Epithelial cell of esophagus (primary cell): ENCODE measurements at regions not wholly inside any gene's neighbourhood (a gene's known extent, or its start where the extent isn't known, plus 50 kb on each side); places are given as distances from the start of the nearest gene placed in this dataset.

Source experiments
- DNase-seq: peaks from one replicate; pipeline ENCODE4 v3.0.0; 2010; ENCODE audit warnings: low read depth
- H3K4me3 ChIP-seq: 2 replicates; pipeline ENCODE4 v1.5.1; 2011; ENCODE audit warnings: mild to moderate bottlenecking, low read length, control low read depth
- CTCF ChIP-seq: IDR thresholded peaks from 2 replicates; pipeline ENCODE4 v1.5.1; 2011; ENCODE audit warnings: low read depth, mild to moderate bottlenecking, low read length, control low read depth, inconsistent platforms; ENCODE audit not compliant: insufficient read depth; ENCODE audit errors: missing control alignments

DNA sequence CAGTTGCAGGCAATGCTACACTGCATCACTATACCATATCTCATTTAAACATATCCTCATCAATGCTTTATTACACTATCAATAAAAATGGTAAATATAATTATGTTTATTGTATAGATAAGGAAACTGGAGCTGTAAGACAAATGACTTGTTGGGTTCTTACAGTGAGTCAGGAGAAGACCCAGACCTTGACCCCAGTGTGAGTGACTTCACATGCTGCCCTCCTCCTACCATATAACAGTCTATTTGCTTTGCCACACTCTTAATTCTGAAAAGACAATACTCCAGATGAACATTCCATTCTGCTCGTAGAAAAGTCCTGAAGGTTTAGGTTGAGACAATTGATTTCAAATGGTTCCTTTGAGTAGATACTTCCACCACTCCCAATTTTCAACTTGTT, 550.5 kb downstream of the PLPP3 start:
- no peak overlapping the region for H3K4me3 ChIP-seq

DNA sequence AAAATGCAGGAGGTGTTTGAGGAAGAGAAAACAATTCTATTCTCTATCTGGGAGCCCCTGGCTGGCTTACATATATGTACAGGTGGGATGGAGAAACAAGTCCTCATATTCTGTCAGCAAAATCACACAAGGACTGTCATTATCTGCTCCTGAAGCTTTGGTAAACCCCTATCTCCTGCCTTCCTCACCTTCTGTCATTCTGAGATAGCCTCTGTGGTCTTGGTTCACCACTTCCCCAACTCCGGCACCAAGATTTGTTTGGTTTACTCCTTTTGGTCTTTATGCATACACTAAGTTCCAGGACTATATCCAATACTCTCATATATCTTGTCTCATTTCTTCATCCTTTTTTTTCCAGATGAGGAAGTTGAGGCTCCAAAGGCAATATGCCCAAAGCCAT, 551.1 kb downstream of the PLPP3 start:
- DNase-seq, result no peak
- no peak overlapping the region for H3K4me3 ChIP-seq
- no peak for TF ChIP-seq CTCF

More for the DNA sequence above, 550.5 kb downstream of the PLPP3 start:
- TF ChIP-seq CTCF, result no peak
- no peak for DNase-seq

DNA sequence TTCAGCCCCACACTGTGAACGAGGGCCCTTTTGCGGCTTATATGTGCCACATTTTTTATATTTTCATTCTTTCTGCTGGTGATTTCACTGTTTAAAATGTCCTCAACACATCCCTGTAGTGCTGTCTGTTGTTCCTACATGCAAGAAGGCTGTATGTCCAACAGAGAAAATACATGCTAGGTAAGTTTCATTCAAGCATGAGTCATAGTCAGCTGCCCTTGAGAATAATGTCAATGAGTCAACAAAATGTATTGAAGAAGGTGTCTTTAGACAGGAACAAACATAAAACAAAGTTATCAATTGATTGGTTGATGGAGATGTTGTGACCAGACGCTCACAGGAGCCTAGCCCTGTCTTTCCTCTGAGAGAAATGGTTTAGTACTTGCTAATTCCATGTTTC, 553.4 kb downstream of the PLPP3 start:
- TF ChIP-seq CTCF, result no peak
- no peak overlapping the region for H3K4me3 ChIP-seq

GRCh38 chr1:56024155-56024554, 555.2 kb downstream of the PLPP3 start:
- peak; percentile 66 for DNase-seq
- no peak overlapping the region for H3K4me3 ChIP-seq
- no peak for TF ChIP-seq CTCF

More for the DNA sequence above, 553.4 kb downstream of the PLPP3 start:
- DNase-seq, result peak; percentile 76

GRCh38 chr1:56019922-56020321, 559.4 kb downstream of the PLPP3 start:
- no peak for TF ChIP-seq CTCF
- no peak for DNase-seq
- H3K4me3 ChIP-seq, result no peak overlapping the region

DNA sequence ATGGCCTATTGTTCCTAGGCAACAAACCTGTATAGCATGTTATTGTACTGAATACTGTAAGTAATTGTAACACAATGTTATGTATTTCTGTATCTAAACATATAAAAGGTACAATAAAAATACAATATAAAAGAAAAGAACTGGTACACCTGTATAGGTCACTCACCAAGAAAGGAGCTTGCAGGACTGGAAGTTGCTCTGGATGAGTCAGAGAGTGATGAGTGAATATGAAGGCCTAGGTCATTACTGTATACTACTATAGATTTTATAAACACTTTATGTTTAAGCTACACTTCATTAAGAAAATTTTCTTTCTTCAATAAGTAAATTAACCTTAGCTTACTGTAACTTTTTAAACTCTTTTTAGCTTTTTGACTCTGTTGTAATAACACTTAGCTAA, 559.9 kb downstream of the PLPP3 start:
- DNase-seq, result peak; percentile 59
- H3K4me3 ChIP-seq, result no peak overlapping the region
- no peak for TF ChIP-seq CTCF

GRCh38 chr1:56017336-56017735, 562.0 kb downstream of the PLPP3 start:
- H3K4me3 ChIP-seq, result no peak overlapping the region
- peak; percentile 43 for DNase-seq
- no peak for TF ChIP-seq CTCF
